SK-N-SH treated with all-trans-retinoic acid at 6 μM for 48 hours (cell line): ENCODE measurements at regions not wholly inside any gene's neighbourhood (a gene's known extent, or its start where the extent isn't known, plus 50 kb on each side); places are given as distances from the start of the nearest gene placed in this dataset.

Experiments
- ARNTL ChIP-seq: fragments of 450-650 bp; formaldehyde crosslinking; IDR thresholded peaks from 2 replicates; pipeline ENCODE4 v1.5.0; 2020; ENCODE audit warnings: low read depth, mild to moderate bottlenecking, moderate library complexity, borderline replicate concordance
- CSDC2 ChIP-seq: fragments of 250-450 bp; sonication (Bioruptor Pico); IDR thresholded peaks from 2 replicates; pipeline ENCODE4 v1.5.0; 2020; ENCODE audit warnings: mild to moderate bottlenecking, moderate library complexity
- GLIS3 ChIP-seq: fragments of 250-450 bp; sonication (Bioruptor Pico); IDR thresholded peaks from 2 replicates; pipeline ENCODE4 v1.5.0; 2020; ENCODE audit warnings: mild to moderate bottlenecking, moderate library complexity
- ISL1 ChIP-seq: fragments of 250-450 bp; sonication (Bioruptor Pico); IDR thresholded peaks from 2 replicates; pipeline ENCODE4 v2.1.2; 2022; ENCODE audit warnings: mild to moderate bottlenecking, moderate library complexity
- OSR1 ChIP-seq: fragments of 250-450 bp; sonication (Bioruptor Pico); IDR thresholded peaks from 2 replicates; pipeline ENCODE4 v1.8.0; 2022; ENCODE audit warnings: moderate library complexity, mild to moderate bottlenecking, inconsistent platforms
- PATZ1 ChIP-seq: fragments of 250-450 bp; sonication (Bioruptor Pico); IDR thresholded peaks from 2 replicates; pipeline ENCODE4 v1.8.0; 2020; ENCODE audit warnings: mild to moderate bottlenecking, moderate library complexity, borderline replicate concordance
- RARB ChIP-seq: fragments of 250-450 bp; sonication (Bioruptor Pico); IDR thresholded peaks from 2 replicates; pipeline ENCODE4 v1.8.0; 2021; ENCODE audit warnings: mild to moderate bottlenecking, moderate library complexity
- TOX ChIP-seq: fragments of 250-450 bp; sonication (Bioruptor Pico); IDR thresholded peaks from 2 replicates; pipeline ENCODE4 v1.8.0; 2021; ENCODE audit warnings: mild to moderate bottlenecking, moderate library complexity, borderline replicate concordance
- TSHZ2 ChIP-seq: fragments of 250-450 bp; sonication (Bioruptor Pico); IDR thresholded peaks from 2 replicates; pipeline ENCODE4 v1.5.0; 2020; ENCODE audit warnings: mild to moderate bottlenecking, moderate library complexity
- ZFP3 ChIP-seq: fragments of 250-450 bp; sonication (Bioruptor Pico); IDR thresholded peaks from 2 replicates; pipeline ENCODE4 v1.5.0; 2020; ENCODE audit warnings: mild to moderate bottlenecking, moderate library complexity
- ZFP30 ChIP-seq: fragments of 450-650 bp; formaldehyde crosslinking; IDR thresholded peaks from 2 replicates; pipeline ENCODE4 v1.5.0; 2022; ENCODE audit warnings: mild to moderate bottlenecking, moderate library complexity
- ZNF565 ChIP-seq: fragments of 450-650 bp; formaldehyde crosslinking; conservative IDR thresholded peaks from 2 replicates; pipeline ENCODE4 v1.5.0; 2020; ENCODE audit warnings: low read depth, mild to moderate bottlenecking, moderate library complexity

GRCh38 chr1:22386774-22387173, 64.9 kb upstream of the ZBTB40 start:
- no peak for TF ChIP-seq CSDC2 (CRISPR knock-in tag)
- no peak for TF ChIP-seq OSR1 (CRISPR knock-in tag)
- TF ChIP-seq ISL1 (CRISPR knock-in tag), result no peak
- no peak for TF ChIP-seq ZNF565
- no peak for TF ChIP-seq GLIS3
- TF ChIP-seq ZFP3 (CRISPR knock-in tag), result no peak
- TF ChIP-seq TOX, result no peak
- no peak for TF ChIP-seq ARNTL (CRISPR knock-in tag)
- TF ChIP-seq TSHZ2 (CRISPR knock-in tag), result no peak
- TF ChIP-seq ZFP30, result no peak
- no peak for TF ChIP-seq PATZ1
- no peak for TF ChIP-seq RARB (CRISPR knock-in tag)
